Endometrium (tissue), 2 donors: ENCODE measurements at regions not wholly inside any gene's neighbourhood (a gene's known extent, or its start where the extent isn't known, plus 50 kb on each side); places are given as distances from the start of the nearest gene placed in this dataset.

Experiments used
- FAIRE-seq: peaks from 2 replicates; lab custom pipeline; 2012; peaks lifted over from hg19 to GRCh38; lab: Jason Lieb, UNC
- donor health status: control.
- donor health status: control.

DNA sequence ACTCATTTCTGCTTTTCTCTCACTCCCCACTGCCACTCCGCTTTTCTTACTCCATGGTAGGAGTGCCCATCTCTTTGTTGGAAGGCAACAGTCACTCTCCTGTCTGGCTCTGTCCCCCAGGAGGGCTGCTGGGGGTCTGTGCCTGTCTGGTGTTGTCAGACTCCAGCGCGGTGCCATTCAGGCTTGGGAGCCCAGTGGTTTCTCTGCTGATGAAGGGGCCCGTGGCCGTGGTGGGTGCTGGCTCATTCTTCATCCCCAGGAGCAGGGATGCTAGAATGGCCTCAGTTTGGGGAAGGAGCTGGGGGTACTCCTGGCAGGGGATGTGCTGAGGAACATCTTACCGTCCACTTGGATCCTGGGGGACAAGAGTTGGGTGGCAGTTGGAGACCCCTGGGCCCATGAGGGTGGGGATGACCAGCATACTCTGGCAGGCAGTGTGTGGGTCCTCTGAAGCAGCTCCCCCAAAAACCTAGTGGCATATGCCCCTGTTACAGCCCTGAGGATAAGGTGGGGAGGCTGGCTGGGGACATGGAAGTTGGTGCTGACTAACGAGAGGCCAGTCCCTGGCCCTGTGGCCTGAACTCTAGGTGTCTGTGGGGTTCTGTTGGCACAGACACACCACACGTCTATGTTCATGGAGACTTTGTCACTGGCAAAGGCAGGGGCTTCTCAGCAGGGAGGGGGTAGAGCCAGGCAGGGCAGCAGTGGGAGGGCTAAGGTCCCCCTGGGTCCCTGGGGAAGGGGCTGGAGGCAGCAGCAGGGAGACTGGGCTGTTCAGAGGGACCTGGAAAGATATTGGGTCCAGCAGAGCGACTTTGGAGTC is 102.8 kb upstream of the RET start:
- no peak for FAIRE-seq

DNA sequence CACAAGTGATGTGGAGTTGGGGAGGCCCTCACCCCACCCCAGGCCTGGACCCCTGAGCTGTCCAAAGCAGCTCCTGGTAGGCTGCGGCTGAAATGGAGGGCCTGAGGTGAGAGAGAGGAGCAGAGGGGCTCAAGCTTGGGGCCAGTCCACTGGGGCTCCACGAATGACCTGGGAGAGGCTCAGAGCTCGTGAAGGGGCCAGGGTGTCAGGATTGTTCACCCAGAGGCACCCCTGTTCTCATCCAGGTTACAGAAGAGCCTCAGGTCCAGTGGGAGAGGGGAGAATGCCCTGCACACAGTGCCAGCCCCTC is 102.2 kb upstream of the RET start:
- no peak for FAIRE-seq

DNA sequence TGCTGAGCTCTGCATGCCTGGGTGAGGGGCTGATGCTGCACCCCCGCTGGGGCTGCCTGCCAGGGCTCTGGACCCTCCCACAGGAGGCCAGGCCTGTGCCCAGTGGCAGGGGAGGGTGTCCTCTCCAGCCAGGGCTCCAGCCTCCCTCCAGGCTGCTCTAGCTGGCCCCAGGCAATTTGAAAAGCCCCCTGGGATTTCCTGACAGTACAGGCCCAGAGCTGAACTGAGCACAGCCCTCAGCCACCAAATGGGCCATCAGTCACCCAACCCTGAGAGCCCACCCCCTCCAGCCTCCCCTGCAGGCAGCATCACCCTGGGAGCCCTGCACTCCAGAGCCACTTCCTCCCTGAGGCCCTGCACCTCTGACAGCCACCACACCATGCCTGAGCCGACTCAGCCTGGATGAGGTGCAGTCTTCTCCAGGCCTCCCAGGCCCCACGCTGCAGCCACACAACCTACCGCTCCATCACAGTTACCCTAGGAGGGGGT is 101.8 kb upstream of the RET start:
- no peak for FAIRE-seq

DNA sequence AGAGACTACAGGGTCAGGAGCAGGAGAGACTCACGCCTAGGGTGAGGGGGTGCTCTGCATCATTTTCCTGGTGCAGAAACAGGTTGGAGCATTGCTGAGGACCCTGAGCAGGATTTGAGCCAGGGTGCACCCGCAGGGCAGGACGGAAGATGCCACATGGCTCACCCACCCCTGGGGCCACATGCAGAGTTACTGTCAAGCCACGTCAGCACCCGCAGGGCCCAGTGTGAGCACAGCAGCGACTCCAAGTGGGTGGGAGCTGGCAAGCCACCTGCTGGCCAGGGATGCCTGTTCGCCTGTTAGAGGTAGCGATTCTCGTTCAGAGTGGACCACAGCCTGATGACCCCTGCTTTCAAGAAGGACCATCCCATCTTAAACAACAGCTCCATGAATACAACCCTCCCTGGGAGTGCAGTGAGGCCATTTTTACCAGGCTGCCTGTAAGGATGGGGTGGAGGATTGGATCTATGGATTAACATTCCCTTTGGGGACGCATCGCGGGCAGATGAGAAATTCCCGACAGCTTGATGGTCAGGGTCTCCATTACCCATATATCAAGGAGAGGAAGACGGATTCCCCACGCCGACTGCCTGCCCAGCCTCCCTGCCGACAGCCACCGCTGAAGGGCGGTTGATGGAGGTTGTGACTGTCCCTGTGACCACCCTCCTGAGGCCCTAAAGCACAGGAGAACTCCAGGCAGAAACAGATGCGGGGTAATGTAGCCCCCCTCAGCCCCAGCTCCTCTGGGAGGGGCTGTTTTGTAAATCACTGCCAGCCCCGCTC is 101.1 kb upstream of the RET start:
- FAIRE-seq: no peak

DNA sequence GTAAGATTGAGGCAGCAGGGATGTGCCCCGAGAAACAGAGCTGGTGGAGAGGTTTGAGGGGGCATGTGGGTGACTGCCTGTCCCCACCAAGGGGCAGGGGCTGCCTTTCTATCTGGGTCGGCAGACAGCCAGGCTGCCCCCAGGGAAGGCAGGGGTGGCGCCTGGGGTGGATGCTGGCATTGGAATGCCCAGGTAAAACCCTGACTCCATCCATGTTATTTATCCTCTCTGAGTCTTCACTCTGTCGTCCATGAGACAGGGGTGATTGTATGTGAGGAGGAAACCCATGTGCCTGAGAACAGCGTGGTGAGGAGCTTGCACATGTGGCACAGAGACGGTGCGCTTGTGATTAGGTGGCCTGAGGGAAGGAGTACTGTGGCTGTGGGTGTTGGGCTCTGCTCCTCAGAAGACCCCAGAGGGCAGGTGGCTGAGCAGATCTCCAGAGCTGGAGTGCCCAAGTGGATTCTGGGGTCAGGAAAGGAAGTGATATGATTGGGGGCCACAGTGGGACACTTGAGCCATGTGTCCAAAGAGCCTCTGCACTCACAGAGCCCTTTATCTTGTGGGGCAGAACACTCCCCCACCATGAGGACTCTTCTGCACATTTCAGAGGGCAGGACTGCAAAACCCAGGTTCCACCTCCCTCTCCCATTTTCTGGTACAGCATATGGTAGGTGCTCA is 100.4 kb upstream of the RET start:
- FAIRE-seq: no peak

DNA sequence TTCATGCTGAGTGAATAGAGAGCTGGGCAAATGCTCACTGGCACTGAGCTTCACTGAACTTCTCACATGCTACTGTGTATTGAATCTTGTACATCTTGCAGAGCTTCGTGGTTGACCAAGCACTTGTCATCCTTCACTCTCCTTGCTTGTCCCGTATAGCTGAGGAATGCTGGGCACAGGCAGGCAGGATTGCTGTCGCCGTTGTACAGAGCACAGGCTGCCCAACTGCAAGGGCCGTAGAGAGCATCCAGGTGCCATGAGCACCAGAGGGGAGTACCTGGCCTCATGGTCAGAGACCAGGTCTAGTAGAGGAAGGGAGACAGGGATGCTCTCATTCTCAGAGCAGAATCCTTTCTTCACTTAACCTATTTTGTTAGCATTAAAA is 99.8 kb upstream of the RET start:
- no peak for FAIRE-seq

DNA sequence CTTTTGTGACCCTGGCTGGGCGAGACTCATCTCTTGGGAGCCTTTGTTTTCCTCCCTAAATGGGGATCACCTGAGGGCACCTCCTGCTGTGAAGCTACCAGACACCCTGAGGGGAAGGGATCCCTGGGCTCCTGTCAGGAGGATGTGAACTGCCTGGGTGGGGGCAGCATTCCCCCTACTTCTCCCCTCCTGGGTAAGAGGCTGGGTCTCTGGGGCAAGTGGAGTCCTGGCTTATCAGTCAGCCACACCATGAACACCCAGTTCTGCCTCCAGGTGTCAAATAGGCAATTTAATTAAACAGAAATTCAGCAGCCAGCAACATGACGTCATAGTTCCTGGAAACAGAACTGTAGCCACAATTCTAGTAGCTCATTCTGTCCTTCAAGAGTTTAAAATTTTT is 97.7 kb upstream of the RET start:
- FAIRE-seq: no peak

DNA sequence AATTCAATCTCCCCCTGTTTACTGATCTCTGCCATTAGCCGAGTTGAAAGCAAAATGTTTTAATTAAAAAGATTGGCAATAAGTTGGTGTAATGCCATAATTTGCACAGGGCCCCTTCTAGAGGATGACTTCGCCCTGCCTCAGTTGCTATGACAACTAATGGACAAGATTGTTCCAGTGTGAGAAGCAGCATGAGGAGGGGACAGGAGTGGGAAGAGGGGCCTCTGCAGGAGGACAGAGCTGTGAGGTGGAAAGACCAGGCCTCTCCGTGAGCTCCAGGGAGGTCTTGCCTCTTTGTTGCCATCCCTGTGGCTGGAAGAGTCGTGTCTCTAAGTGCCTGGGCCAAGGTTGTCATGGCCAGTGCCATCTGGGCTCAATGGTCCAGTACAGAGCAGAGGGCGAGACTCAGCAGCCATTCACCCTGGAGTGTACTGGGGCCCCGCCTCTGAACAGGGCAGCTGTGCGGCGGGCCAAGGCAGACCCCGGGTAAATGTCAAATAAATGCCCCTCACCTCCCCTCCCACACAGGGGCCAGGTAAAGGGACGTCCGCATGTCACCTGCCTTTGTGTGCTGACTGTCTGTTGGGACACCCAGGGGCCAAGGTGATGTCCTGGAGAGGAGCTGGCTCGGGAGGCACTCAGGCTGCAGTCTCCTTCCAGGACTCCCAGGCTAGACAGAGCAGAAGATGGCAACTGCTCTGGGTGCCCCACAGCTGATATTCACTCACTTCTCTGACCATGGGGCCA is 97.0 kb upstream of the RET start:
- FAIRE-seq: no peak

DNA sequence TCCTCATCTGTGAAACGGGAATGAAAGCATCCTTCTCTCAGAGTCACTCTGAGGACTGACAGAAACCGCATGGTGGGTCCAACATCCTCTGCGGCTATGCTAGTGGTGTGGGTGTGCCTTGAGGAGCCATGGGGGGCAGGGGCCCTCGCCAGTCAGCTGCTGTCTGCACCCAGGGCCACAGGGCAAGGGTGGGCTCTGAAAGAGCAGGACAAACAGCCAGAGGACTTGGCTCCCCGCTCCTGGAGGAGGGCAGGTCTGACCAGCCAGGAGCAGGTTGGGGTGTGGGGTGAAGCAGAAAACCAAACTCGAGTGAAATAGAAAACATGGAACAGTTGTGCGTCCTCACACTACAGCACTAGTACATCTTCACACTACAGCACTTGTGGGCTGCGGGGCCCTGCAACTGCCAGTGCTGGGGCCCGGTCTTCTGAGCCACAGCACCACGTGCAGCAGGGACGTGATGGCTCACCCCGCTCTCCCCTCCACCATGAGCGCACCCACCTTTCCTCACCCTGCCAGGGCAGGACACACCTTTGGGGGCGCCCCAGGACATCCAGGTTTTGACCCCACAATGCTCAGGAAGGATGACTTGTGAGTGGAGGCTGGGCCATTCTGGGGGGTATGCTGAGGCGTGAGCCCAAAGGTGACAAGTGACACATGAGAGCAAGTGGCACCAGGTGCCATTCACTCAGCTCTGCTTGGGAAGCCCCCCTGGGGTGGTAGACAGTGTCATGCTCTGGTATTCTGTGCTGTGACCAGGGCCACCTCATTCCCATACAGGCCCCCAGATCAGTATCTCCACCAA is 96.1 kb upstream of the RET start:
- FAIRE-seq: no peak

DNA sequence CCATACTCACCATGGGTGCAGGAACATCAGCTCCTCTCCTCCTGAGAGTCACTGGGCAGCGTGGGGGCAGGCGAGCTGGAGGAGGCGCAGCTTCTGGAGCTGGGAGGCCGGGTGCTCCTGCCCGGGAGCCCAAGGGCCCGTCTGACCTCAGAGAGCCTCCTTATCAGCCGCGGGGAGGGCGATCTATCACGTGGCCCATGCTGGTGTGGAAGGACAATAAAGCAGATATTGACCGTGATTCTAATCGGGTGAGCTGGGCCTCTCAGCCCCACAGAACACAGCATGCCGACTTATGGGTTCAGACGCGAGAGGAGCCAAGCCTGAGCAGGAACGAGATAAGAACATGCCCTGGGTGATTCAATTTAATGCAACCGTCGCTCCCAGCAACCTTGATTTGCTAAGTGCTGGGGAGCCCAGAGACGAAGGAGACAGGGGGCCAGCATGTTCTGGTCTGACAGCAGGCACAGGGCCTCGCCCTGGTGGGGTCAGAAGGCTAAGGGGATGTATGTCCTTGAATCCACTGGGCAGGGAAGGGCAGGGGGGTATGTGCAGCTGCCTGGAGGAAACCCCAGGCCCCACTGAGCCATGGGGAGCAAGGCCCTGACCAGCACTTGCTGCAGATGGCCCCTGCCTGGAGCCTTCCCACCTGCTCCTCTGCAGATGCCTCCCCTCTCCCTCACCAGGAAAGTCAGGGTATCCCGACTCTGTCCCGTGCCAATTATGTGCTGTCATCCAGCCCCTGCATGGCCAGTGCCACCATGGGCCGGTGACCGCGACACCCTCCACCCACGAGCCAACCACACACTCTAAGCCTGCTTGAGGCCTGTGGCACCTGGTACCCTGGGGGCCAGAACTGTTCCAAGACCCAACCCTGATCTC is 95.3 kb upstream of the RET start:
- no peak for FAIRE-seq

DNA sequence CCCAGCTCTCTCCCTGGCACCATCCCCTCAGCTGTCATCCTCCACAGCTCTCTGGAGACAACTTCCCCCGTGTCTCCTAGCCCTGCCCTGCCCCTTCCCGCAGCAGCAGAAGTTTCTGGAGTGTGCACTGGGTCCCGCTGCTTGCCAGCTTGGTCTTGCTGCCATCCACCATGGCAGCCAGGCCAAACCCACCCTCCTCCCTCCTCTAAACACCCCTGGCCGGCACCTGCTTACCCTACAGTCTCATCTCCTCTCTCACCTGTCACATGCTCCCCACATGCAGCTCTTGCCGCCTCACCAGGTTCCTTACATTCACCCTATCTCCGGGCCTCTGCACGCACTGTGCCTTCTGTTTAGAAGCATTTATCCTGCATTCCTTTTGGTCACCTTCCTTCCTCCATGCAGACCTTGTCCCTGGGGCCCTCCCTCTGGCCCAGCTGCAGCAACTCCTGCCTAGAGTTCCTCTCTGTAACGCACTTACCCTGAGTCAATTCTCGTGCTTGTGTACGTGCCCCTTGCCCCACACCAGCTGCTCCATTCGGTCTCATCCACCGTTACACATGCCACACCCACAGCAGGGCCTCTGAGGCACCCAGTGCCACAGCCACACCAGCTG is 93.9 kb upstream of the RET start:
- FAIRE-seq: no peak

DNA sequence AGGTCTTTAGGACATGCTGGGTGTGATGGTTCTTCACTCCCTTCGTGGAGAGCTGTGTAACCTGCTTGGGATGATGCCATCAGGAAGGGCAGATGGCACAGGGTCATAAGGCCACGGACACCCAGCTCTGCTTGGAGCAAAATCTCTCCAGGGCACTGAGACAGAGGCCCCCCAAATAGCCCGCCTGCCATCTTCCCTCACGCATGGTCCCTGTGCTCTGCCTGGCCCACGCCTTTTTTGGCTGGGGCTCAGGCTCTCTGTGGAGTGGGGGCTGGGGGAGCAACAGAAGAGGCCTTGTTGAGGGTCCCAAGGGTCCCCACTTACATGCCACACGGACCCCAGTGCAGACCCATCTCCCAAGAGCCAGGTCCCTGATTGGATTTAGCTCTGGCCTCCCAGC is 93.3 kb upstream of the RET start:
- FAIRE-seq: no peak

DNA sequence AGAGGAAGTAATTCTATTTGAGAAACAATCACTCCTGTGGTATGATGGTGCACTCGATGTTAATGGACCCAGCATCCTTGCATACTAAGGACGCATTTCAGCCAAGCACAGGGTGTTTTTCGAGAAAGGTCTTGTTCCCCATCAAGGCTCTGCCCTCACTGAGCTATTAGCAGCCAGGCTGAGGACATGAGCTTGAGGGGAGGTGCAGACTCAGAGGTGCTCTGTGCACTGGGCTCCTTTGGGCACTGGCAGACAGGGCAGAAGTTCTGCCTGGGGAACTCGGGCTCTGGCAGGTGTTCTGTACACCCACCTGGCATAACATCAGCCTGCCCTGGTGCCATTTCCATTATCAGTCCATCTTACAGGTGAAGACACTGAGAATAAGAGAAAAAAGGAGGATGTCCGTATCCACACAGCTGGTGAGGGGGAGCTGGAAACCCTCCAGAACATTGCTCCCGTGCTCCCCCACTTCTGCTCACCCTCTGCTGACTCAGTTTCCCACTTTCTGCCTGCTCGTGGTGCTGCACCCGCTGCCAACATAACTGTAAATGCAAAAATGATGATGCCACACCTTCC is 92.7 kb upstream of the RET start:
- no peak for FAIRE-seq

DNA sequence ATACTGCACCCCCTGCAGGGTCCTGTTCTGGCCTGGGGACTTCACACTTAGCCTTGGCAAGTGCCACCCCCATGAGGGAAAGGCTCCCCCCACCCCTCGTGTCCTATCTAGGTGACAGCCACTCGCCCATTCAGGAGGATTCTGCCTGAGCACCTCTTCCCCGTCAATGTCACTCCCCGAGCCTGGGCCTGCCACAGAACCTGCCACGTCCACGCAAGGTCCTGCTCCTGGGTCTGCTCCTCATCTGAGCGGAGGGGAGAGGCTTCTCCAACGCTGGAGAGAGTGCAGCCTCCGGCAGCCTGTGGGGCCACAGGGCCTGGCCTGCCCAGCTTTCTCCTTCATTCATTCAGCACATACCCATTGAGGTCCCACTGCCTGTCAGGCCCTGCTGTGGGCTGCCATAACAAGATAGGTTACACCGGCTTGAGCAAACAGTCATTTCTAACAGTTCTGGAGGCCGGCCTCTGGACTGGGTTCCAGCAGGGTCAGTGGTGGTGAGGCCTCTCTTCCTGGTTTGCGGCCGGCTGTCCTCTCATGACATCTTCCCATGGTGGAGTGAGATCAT is 92.0 kb upstream of the RET start:
- FAIRE-seq: no peak

DNA sequence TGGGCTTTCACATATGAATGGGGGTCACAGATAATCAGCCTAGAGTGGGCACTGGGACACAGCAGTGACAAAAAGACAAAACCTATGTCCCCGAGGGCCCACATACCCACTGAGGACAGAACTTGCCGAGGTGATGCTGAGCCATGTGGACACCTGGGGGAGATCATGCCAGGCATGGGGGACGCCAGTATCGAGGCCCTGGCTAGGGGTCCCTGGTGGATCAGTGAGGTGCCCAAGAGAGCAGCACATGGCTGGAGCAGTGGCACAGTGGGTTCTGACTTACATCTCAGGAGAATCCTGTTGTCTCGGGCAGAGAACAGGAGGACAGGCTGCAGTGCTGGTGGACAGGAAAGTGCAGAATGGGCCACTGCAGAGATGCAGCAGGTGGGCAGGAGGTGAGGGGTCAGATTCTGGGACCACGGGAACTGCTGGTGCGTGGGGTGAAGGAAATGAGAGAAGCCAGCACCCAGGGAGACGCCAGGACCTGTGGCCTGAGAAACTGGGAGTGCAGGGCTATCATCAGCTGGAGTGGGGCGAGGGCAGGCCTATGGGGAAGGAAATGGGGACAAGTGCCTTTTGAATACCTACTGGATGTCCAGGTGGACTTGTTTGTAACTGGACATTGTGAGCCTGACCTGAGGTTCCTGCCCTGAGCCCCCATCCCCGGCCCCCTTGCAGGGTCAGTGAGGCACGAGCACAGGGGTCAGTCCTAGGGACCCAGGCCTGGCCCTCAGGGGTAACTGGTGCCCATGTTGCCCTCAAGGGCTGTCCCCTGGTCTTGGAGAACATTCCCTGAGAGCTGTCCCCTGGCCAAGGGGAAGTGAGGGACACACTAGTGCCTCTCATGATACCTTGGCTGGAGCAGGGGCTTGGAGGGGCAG is 91.2 kb upstream of the RET start:
- FAIRE-seq: no peak

DNA sequence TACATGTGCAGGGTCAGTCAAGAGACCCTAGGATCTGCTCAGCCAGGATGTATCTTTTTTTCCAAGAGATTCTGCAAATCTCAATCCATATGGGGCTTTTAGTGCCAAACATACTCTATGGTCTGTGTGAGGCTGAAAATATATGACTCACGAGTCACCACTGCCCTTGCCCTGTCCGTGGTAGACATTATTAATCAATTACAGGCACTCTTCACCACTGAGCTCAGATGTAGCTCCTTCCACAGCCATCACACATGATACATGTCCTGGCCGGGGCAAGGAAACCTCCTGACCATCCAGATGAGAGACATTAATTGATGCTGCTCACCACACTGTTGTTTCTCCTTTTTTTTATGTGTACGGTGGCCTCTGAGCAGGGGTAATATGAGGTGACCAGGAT is 90.2 kb upstream of the RET start:
- FAIRE-seq: no peak

DNA sequence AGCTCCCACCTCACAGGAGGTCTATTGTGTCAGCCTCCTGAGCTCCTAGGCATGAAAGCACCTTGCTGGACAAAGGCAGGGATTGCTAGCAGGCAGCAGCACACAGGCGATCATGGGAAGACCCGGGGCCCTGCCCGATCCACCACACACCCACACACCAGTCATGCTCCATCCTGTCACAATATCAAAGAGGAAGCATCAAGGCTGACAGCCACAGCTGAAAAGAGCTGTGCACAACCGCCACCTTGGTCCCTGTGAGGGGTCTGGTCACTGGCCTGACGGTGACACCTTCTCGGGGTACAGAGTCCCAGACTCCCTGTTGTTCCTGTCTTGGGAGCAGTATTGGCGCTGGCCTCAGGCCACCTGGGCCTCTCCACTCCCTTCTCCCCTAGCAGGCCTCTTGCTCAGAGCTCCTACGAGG is 89.7 kb upstream of the RET start:
- no peak for FAIRE-seq

DNA sequence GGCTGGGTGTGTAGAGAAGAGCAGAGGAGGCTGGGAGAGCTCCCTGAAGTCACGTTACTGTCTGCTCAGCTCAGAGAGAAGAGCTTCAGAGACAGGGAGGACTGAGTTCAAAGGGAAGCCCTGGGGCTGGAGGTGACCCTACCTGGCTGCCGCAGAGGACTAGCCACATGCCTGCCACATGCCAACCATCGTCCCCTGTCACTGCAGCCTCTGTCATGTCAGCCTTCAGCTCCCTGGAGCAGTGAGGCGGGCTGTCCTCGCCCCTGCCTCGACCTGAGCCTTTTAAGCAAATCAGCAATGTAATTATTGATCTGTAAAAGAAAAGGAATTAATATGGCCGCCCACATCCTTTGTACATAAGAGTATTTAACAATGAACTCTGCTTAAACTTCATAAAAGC is 89.3 kb upstream of the RET start:
- no peak for FAIRE-seq
